SK-N-MC (cell line): ENCODE measurements at regions not wholly inside any gene's neighbourhood (a gene's known extent, or its start where the extent isn't known, plus 50 kb on each side); places are given as distances from the start of the nearest gene placed in this dataset.

Experiments used
- DNase-seq: peaks from one replicate; pipeline ENCODE4 v3.0.0-alpha.2; 2011; ENCODE audit warnings: low read depth, low spot score
- H3K27ac ChIP-seq: fragments of 200-600 bp; sonication (generic); 2 replicates; pipeline ENCODE4 v1.5.1; 2016; ENCODE audit warnings: mixed run types
- H3K36me3 ChIP-seq: fragments of 200-600 bp; sonication (generic); 2 replicates; pipeline ENCODE4 v1.6.1; 2017; ENCODE audit warnings: antibody characterized with exemption, low read length, mixed read lengths; ENCODE audit not compliant: insufficient read depth
- H3K4me3 ChIP-seq: fragments of 200-600 bp; sonication (generic); 2 replicates; pipeline ENCODE4 v1.5.1; 2016
- H3K9ac ChIP-seq: fragments of 200-600 bp; sonication (generic); 2 replicates; pipeline ENCODE4 v1.8.0; 2017; ENCODE audit warnings: mixed run types, mixed read lengths; ENCODE audit not compliant: insufficient read length
- H3K9me3 ChIP-seq: fragments of 200-600 bp; sonication (generic); 2 replicates; pipeline ENCODE4 v1.6.1; 2017; ENCODE audit warnings: low read depth, mild to moderate bottlenecking, antibody characterized with exemption, low read length, moderate library complexity, mixed read lengths
- EZH2 ChIP-seq: fragments of 200-600 bp; sonication (generic); IDR thresholded peaks from one replicate; pipeline ENCODE4 v1.6.1; 2017; ENCODE audit warnings: antibody characterized with exemption
- FOXP2 ChIP-seq: optimal IDR thresholded peaks from 2 replicates; pipeline ENCODE3; 2011; ENCODE audit warnings: mild to moderate bottlenecking, moderate library complexity; ENCODE audit not compliant: insufficient read depth; ENCODE audit errors: extremely low read length, control extremely low read depth
- POLR2AphosphoS5 ChIP-seq: IDR thresholded peaks from 2 replicates; pipeline ENCODE4 v1.6.1; 2012; ENCODE audit warnings: mild to moderate bottlenecking, low read depth, low read length, borderline replicate concordance

DNA sequence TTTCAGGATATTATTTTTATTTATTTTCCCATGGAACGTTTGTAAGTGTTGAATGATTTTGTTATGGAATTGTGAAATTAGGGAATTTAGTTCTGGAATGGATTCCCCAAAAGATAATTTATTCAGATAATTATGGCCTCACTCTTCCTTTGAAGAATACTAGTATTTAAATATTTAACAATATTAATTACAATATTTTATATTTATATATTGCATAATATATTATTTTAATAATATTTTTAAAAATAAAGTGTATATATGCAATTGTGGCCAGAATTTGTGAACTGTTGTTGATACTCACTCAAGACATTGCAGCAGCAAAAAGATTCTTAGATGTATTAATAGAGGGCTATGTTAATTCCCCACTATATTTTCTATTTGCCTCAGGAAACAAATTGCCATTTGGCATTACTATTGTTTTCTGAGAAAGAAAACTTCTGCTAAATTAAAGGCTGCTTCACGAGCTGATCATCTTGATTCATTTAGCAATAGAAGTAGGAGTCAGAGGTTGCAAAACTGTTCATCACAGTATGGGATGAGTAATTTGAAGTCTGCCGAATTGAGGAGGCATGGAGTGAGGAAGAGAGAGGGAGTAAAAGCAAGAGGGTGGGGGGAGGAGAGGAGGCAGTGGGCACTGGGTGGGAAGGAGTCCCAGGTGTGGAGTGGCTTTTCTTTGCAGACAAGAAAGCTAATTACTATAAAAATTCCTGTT lies 729.2 kb downstream of the DHX35 start:
- Histone ChIP-seq H3K9me3 (no peaks in the 10 kb centered on the region), H3K27ac (no peak overlapping the region), H3K9ac (no peak overlapping the region), H3K36me3 (no peaks in the 10 kb centered on the region), H3K4me3 (no peak overlapping the region)
- no peak for DNase-seq
- TF ChIP-seq POLR2AphosphoS5 (no peak), FOXP2 (no peak), EZH2 (no peak)

DNA sequence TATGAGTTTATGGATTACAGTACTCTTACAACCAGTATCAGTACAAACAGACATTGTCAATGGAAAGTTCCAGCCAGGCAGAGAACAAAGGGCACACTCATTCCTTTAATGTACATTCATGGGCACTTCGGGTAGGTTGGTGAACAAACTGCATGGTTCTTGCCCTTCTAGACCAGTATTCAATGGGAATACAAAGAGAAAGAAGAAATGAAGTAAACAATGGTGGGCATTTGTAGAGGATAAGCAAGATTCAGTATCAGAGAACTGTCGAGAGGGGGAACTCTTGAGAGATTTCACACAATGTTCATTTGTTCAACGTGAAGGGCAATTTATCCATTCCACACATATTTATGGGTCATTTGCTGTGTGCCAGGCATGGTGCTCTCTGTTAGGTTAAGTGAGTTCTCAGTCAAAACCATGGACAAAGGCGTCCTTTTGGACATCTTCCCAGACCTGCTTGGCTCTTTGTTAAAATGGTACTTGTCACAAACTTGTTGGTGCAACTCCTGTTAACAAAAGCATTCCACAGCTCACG lies 714.8 kb downstream of the DHX35 start:
- no peak for DNase-seq
- TF ChIP-seq POLR2AphosphoS5 (no peak), EZH2 (no peak), FOXP2 (no peak)
- Histone ChIP-seq H3K9me3 (no peaks in the 10 kb centered on the region), H3K36me3 (no peaks in the 10 kb centered on the region), H3K27ac (no peak overlapping the region), H3K4me3 (no peak overlapping the region), H3K9ac (no peak overlapping the region)

DNA sequence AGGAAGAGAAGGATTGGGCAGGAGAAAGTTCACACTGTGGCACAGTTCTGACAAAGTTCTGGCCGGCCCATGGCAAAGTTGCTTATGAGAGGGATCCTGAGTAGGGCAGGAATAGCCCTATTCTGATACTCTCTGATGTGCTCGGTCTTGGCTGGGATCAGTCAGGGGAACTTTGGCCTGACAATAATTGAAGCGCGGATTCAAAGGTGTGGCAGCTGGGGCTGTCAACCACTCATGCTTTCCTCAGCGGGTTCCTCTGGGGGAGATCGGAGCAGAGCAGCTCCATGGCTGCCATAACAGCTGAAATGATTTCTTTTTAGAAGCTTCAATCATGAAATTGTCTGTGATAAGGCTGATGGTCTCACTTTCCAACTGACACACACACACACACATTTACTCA lies 714.1 kb downstream of the DHX35 start:
- Histone ChIP-seq H3K36me3 (no peaks in the 10 kb centered on the region), H3K9ac (no peak overlapping the region), H3K9me3 (no peaks in the 10 kb centered on the region), H3K4me3 (no peak overlapping the region), H3K27ac (no peak overlapping the region)
- TF ChIP-seq EZH2 (no peak), POLR2AphosphoS5 (no peak), FOXP2 (no peak)
- no peak for DNase-seq

DNA sequence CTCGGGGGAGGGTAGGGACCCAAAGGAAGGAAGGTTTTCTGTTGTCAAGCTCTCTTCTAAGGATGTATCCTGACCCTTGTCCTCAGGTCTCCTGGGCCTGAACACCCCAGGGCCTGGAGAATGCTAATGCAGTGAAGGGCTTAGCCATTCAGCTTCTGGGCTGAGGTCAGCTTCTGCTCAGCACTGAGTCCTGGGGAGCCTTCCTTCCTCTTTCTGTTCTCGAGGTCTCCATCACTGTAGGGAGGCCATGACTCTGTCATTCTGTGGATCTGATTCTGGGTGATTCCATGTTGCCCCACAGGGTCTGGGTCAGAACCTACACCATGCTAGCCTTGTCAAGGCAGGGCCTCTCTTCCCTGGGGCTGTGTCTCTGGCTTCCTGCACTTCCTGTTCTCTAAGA lies 712.7 kb downstream of the DHX35 start:
- Histone ChIP-seq H3K4me3 (no peak overlapping the region), H3K27ac (no peak overlapping the region), H3K9me3 (no peaks in the 10 kb centered on the region), H3K9ac (no peak overlapping the region), H3K36me3 (no peaks in the 10 kb centered on the region)
- TF ChIP-seq POLR2AphosphoS5 (no peak), EZH2 (no peak), FOXP2 (no peak)
- DNase-seq, result no peak

DNA sequence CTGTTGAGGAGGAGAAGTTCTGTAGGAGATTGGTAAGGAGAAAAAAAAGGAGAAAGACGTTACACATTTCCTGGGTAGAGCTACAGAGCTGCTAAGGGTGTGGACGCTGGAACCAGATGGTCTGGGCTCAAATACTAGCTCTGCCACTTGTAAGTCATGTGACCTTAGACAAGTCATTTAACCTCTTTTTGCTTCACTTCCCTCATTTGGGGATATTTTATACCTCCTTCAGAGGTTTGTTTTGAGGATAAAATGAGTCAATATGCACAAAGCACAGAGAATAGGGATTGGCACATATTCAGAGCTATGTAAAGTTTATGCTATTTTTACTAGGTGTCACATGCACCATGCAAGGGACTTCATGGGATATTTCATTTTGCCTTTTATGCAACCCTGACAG lies 708.8 kb downstream of the DHX35 start:
- no peaks in the 10 kb centered on the region for H3K9me3 ChIP-seq

DNA sequence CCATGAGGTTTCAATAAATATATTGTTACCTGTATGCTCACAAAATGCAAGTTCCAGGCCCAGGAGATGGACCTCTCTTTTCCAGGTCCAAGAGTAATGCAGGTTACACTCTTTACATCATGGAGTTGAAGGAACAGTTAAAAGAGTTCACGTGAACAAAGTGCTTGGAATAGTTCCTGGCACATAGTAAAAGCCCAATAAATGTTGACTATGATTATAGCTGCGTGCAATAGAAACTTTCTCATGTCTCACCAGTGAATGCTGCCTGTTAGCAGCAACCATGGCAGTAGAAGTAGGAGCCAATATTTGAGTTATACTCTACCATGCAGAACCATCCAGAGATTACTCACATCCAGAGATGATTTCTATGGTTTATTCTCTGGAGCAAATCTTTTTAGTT lies 707.5 kb downstream of the DHX35 start:
- no peak overlapping the region for H3K27ac ChIP-seq
- no peak overlapping the region for H3K4me3 ChIP-seq
- DNase-seq, result no peak
- TF ChIP-seq FOXP2, result no peak
- no peak for TF ChIP-seq POLR2AphosphoS5
- no peak for TF ChIP-seq EZH2
- H3K9me3 ChIP-seq, result no peaks in the 10 kb centered on the region
- H3K36me3 ChIP-seq, result no peaks in the 10 kb centered on the region
- no peak overlapping the region for H3K9ac ChIP-seq

More for the DNA sequence above, 708.8 kb downstream of the DHX35 start:
- no peak for TF ChIP-seq EZH2
- TF ChIP-seq FOXP2, result no peak
- no peak for TF ChIP-seq POLR2AphosphoS5
- Histone ChIP-seq H3K36me3 (no peaks in the 10 kb centered on the region), H3K9ac (no peak overlapping the region), H3K27ac (no peak overlapping the region), H3K4me3 (no peak overlapping the region)
- DNase-seq, result no peak

DNA sequence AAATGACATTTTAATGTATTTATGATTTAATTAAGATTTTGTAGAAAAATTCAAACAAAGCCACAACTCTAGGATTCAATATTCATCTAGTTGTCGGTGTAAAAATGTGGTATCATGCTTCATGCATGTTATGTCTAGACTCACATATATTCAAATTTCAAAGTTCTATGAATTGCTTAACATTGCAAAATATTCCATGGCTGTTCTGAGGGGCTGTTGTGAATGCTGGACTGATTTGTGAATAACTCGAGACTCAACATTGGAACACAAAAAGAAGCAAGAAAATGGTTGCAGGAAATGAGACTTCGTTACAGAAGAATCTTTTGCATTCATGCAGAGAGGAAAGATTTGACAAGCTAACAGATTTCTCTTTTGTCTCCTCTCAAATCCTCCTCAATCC lies 705.9 kb downstream of the DHX35 start:
- Histone ChIP-seq H3K9me3 (no peaks in the 10 kb centered on the region), H3K36me3 (no peaks in the 10 kb centered on the region), H3K9ac (no peak overlapping the region), H3K4me3 (no peak overlapping the region), H3K27ac (no peak overlapping the region)
- no peak for TF ChIP-seq POLR2AphosphoS5
- TF ChIP-seq EZH2, result no peak
- TF ChIP-seq FOXP2, result no peak
- no peak for DNase-seq

DNA sequence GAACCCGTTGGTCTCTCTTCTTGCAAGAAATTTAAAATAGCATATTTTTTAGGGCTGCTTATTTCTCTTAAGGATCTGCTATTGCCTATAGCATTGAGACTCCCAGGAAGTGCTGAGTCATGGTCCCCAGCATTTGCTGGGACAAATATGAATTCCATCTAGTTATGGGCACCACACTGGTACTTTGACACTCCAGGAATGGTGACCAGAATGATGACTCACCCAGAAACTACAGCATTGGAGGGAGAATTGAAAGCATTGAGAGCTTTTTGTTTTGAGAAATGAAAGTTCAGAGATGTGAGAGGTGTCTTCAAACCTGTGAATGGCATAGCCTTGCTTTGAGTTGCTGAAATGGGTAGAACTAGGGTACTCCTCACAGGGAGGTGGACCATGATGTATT lies 699.7 kb downstream of the DHX35 start:
- no peaks in the 10 kb centered on the region for H3K36me3 ChIP-seq
- no peaks in the 10 kb centered on the region for H3K9me3 ChIP-seq
- H3K4me3 ChIP-seq, result no peak overlapping the region
- H3K9ac ChIP-seq, result no peak overlapping the region
- no peak overlapping the region for H3K27ac ChIP-seq
- DNase-seq, result no peak
- TF ChIP-seq POLR2AphosphoS5 (no peak), FOXP2 (no peak), EZH2 (no peak)
